ENCODE measurements at regions not wholly inside any gene's neighbourhood (a gene's known extent, or its start where the extent isn't known, plus 50 kb on each side); places are given as distances from the start of the nearest gene placed in this dataset.
"Not testable (repeated sequence)": the region's sequence is repeated elsewhere in the genome, so short reads cannot be mapped to it uniquely, and the experiment has no call there.

DNA sequence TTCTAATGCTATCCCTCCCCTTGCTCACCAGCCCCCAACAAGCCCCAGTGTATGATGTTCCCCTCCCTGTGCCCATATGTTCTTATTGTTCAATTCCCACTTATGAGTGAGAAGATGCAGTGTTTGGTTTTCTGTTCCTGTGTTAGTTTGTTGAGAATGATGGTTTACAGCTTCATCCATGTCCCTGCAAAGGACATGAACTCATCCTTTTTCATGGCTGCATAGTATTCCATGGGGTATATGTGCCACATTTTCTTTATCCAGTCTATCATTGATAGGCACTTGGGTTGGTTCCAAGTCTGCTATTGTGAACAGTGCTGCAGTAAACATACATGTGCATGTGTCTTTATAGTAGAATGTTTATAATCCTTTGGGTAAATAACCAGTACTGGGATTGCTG lies 480.2 kb upstream of the PTCHD4 start:
- not testable (repeated sequence) for DNase-seq

- DNase-seq, result no peak
Observed at GRCh38 chr6:48584846-48585245, 473.8 kb upstream of the PTCHD4 start.

GRCh38 chr6:48570656-48571055 lies 459.7 kb upstream of the PTCHD4 start:
- no peak for DNase-seq

DNA sequence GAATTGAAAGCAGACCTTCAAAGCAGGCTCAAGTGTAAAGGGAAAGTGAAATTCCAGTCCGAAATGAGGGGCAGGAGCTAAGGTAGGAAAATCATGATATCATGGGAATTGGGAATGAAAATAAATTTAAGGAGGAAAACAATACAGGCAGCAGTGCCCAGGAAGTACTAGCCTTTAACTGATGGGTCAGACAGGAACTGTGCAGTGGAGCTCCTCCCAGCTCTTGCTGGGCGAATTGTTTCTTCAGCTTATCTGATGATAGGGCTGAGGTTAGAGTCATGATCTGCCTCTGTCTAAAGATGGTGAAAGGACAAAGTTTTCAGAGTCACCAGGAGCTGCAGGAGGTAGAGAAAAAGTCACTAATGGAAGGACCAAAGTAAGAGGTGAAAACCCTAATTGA lies 457.9 kb upstream of the PTCHD4 start:
- no peak for DNase-seq

DNA sequence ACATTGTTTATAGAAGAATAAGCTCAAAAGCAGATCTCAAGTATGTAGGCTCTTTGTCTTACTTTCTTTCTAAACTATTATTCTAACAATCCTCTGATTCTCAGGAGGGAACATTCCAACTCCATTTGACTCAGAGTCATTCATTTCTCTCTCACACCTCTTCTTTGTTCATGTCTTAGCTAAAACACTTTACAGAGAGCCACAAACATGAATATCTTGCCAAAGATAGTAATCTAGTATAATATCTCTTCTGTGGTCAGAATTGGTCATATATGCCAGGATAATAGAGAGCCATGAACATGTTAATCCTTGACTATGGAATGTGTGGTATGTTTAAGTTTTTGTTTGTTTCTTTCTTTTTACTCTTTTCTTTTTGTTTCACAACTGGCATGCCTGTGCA lies 456.0 kb upstream of the PTCHD4 start:
- DNase-seq, result no peak

GRCh38 chr6:48564036-48564820 lies 453.2 kb upstream of the PTCHD4 start:
- no peak for DNase-seq

GRCh38 chr6:48563433-48563832 lies 452.4 kb upstream of the PTCHD4 start:
- no peak for DNase-seq

DNA sequence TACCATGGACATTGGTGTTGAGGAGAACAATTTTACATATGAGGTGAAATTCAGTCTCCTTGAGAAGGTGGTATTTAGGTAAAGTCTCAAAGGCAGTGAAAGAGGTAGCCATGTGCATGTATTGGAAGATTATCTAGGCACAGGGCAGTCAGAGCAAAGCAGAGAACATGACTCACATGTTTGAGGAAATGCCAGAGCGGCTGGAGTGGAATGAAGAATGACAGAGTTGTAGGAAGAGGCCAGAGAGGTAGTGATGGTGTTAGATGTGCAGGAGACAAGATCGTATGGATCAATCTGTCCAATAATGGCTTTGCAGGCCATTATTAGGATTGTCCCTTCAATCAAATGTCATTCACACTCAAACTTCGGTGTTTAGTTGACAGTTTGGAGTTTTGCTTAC lies 449.4 kb upstream of the PTCHD4 start:
- DNase-seq, result no peak

GRCh38 chr6:48553467-48554189 lies 442.6 kb upstream of the PTCHD4 start:
- no peak for DNase-seq

DNA sequence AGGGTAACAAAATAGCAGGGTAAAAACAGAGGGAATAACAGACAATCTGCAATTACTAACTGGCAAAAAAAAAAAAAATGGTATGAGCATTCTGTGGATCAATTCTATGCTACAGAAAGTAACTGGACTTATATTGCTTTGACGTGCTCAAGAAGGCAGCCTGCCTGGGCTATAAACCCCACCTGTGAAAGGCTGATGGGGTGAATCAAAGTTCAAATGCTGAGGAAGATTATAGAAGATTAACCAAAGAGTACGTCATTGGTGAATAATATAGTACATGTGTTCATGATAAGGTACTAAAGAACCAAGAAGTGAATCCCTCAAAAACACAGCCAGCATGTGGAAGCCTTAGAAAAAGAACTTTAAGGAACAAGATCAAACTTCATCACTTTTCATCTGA lies 441.9 kb upstream of the PTCHD4 start:
- no peak for DNase-seq

- no peak for DNase-seq
Observed at GRCh38 chr6:48550603-48551002, 439.6 kb upstream of the PTCHD4 start.

- DNase-seq, result no peak
Observed at GRCh38 chr6:48542191-48542590, 431.2 kb upstream of the PTCHD4 start.

DNA sequence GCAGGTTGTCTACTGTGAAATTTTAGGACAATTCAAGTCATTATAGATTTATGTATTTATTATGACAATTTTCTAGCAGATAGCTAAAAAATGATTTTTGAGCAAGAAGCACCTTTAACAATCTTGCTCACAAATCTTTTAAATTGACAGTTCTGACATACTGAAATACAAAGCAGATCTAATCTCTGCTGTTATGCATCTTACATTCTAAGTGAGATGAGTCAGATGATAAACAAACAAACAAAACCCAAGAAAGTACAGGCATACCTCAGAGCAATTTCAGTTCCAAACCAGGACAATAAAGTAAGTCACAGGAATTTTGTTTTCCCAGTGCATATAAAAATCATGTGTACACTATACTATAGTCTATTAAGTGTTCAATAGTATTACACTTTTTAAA lies 430.7 kb upstream of the PTCHD4 start:
- DNase-seq, result no peak

GRCh38 chr6:48535582-48536009 lies 424.6 kb upstream of the PTCHD4 start:
- DNase-seq, result no peak

- not testable (repeated sequence) for DNase-seq
Observed at GRCh38 chr6:48530978-48531377, 420.0 kb upstream of the PTCHD4 start.

- no peak for DNase-seq
Observed at GRCh38 chr6:48525849-48526248, 414.9 kb upstream of the PTCHD4 start.

- DNase-seq, result no peak
Observed at GRCh38 chr6:48520951-48521350, 410.0 kb upstream of the PTCHD4 start.

DNA sequence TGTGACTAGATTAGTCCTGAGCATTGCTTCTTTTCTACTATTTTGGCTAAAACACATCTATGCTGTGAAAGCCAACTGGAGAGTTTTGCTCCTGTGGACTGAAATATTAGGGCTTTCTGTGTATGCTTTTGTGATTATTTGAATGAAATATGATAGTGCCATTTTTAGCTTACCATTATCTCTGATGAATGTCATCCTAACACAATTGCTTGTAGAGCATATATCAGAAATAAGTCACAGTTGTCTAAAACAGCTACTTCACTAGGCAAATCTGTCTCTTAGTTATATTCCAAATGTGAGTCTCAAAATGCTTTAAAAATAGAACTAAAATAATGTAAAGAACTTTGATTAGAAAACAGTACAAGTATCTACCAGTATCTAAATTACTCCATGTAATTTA lies 401.4 kb upstream of the PTCHD4 start:
- DNase-seq, result no peak

DNA sequence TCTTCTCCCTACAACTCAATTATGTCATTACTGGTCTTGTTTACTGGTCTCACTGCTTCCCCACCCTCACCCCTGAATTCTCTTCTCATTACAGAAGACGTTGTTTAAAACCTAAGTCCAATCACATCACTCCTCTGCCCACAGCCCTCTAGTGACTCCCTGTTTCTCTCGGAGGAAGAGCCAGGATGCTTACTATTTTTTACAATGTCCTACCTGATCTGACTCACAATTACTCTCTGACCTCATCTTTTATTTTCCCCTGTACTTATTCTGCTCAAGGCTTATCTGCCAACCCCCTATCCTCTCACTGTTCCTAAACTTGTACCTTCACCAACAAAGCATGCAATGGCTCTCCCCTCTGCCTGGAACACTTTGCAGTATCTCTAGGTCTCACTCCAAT lies 400.4 kb upstream of the PTCHD4 start:
- DNase-seq, result no peak

DNA sequence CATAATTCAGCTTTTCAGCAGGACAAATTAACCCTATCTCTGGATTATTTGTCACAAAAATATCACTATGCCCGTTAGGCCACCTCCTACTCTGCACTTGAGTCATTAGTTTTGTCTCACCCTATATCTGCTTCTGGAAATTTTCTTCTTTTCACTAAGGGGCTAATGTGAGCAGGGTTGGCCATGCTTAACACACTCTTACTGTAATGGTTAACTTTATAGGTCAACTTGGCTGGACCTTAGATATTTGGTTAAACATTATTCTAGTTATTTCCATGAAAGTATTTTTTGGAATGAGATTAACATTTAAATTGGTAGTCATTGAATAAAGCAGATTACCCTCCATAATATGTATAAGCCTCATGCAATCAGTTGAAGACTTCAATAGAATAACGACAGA lies 394.6 kb upstream of the PTCHD4 start:
- DNase-seq, result no peak

DNA sequence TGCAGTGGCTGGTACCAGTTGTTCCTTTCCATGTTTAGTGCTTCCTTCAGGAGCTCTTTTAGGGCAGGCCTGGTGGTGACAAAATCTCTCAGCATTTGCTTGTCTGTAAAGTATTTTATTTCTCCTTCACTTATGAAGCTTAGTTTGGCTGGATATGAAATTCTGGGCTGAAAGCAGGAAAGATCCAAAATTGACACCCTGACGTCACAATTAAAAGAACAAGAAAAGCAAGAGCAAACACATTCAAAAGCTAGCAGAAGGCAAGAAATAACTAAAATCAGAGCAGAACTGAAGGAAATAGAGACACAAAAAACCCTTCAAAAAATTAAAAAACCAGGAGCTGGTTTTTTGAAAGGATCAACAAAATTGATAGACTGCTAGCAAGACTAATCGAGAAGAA lies 382.4 kb upstream of the PTCHD4 start:
- DNase-seq, result not testable (repeated sequence)

DNA sequence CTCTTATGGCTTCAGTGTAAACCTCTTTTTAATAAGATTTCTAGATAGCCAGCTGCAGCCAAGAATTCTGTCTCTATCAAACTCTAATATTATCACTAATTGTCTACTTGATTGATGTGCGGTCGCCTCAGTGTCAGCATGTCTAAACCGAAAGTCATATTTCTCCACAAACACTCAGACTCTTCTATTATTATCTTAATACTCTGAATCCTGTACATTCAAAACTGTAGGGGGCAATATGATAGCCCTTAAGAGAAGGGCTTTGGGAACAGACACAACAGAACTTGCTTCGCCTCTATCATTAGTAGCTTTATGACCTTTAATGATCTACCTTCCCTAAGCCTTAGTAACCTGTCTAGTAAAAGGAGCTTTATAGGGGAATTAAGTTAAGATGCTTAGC lies 379.7 kb upstream of the PTCHD4 start:
- DNase-seq, result no peak

DNA sequence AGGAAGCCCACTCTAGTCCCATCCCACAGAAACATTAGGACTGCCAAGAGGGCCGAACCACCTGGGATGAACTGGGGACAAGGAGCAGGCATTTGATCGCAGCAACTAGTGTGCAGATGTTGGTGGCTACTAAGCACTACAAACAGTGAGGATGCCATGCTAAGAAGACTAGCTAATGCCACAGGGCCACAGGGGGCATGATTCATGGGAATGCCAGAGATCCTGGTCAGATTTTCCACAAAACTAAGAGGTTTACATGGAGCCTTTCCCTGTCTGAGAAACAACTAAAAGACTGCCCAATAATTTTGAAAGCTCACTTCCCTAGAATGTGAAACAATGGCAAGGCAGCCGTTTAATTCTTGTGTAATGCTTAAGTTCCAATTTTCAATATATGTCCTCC lies 375.9 kb upstream of the PTCHD4 start:
- DNase-seq, result no peak

DNA sequence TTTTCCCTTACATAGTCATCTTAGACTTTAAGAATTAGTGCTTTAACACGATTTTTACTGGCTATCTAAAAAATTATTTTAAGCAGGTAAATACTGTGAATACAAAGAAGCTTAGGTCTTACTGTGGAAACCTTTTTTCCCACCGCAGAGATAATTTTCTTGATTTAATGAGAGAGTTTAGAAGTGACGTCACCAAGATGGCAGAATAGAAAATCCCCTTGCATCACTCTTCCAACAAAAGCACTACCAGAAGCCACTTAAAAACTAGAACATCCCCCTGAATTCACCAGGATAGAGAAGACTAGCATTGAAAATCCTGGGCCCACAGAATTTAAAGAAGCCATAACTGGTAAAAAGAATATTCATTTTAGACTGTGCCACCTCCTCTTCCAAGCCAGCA lies 375.4 kb upstream of the PTCHD4 start:
- no peak for DNase-seq

DNA sequence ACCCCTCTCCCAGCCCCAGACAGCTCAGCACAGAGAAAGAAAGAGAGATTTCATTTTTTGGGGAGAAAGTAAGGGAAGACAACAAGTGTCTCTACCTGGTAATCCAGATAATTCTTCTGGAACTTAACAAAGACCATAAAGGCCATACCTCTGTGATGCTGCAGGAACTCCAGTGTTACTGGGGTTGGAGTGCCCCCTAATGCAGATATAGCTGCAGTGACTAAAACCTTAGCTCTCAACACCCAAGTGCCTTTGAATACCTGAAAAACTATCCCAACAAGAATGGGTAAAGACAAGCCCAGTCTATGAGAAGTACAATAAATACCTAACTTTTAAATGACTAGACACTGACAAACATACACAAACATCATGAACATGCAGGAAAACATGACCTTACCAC lies 365.3 kb upstream of the PTCHD4 start:
- no peak for DNase-seq
